Stimulated activated CD4-positive, alpha-beta T cell treated with anti-CD3 and anti-CD28 coated beads, Interleukin-1b, Interleukin-23, amount 100 ng/mL, for 4 hours (primary cell): ENCODE measurements at regions not wholly inside any gene's neighbourhood (a gene's known extent, or its start where the extent isn't known, plus 50 kb on each side); places are given as distances from the start of the nearest gene placed in this dataset.

Experiments
- DNase-seq, 2 donors: peaks; one replicate each; pipeline ENCODE4 v3.0.0-alpha.2; 2020; ENCODE audit warnings: low read depth in 2 of 2

- DNase-seq: no peak
These were observed 243.8 kb downstream of the MATN1 start for GRCh38 chr1:30479575-30479974.

DNA sequence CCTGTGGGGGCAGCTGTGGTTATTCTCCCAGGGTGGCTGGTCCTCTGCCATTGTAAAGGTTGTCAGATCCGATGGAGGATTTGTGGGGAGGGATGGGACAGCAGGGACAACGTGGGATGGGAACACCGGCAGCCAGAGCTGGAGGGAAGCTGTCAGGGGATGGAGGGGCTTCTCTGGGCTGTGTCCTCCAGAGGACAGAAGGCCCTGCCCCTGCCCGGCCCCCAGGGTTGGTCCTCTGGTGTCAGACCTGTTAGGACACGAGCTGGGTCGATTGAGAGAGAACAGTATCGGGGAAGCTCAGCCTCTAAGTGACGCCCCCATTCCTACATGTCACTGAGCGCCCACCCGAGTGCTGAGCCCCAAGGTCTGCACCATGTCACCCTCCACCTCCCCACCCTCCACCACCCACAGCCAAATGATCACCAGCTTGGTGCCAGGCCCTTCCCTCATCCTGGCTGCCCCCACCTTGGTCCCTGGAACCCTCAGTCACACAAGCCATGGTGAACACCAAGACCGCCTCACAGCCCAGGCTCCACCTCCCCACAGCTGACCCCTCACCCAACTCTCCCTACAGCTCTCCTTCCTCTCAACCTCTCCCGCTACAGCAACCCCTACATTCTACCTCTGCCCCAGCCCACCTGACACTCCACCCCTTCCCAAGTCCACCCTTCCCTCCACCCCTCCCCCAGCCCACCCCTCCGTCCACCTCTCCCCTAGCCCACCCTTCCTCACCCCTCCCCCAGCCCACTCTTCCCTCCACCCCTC lies 244.4 kb downstream of the MATN1 start:
- no peak for DNase-seq

- no peak for DNase-seq
These were observed 245.1 kb downstream of the MATN1 start for GRCh38 chr1:30478283-30478682.

GRCh38 chr1:30477588-30477987 lies 245.8 kb downstream of the MATN1 start:
- no peak for DNase-seq

GRCh38 chr1:30476911-30477459 lies 246.4 kb downstream of the MATN1 start:
- DNase-seq: no peak

DNA sequence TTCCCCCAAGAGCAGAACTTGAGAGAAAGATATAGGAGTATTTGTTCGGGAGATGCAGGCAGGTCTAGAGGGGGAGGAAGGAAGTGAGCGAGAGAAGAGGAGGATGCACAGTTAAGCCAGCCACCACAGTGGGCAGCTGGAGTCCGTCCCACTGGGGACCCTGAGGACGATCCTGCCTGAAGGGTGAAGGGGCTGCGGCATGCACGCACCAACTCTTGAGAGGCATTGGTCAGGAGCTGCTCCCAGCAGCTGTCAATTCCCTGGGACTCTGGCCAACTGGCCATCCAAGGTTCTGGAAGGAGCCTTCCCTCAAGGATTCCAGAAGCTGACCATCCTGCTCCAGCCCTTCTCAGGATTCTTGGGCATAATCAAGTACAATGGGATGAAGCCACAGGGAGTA lies 246.9 kb downstream of the MATN1 start:
- no peak for DNase-seq

DNA sequence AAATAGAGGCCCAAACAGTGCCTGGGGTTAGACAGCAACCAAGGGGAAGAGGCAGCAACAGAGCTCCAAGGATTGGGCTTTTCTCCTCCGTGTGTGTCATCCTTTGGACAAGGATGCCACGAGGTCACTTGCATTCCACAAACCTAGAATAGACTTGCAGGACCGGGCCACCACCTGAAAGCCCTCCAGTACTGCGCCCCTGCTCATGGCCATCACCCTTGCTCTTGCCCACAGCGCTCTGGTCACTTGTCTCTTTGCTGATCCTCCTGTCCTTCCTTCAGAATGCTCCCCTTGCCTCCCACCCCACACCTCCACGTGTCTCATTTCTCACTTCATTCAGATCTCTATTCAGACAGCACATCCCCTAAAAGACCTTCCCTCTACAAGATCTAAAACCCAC lies 247.4 kb downstream of the MATN1 start:
- no peak for DNase-seq

DNA sequence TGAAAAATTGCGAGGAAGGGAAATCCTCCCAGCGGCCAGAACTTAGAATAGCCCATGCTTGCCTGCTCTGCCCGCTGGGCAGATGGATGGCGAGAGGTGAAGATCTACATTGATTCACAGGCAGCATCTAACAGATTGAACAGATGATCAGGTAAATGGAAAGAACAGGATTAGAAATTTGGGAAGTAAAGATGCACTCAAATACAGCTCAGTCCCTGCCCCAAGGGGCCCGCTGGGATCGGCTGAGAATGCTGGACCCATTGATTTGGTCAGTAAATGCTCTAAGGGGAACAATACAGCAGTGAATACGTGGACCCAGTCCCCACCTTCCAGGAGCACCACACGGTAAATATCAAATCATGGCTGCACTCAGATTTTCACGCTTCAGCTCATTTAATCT lies 248.2 kb downstream of the MATN1 start:
- no peak for DNase-seq

DNA sequence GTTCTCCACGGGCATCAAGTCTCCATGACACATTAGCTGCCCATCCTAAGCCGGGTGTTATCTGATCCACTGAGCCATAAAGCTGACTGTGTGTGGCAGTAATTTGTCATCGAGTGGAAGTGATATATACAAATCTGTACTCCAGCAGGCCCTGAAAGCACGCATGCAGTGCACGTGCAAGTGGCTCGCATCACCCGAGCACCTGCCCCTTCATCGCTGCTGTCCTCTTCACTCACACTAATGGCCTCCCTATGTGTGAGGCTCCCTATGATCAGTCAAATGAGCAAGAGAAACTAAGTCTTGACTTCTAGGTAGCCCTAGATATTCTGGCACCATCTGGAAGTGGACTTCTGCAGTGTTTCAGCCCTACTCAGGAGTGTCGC lies 248.6 kb downstream of the MATN1 start:
- no peak for DNase-seq

DNA sequence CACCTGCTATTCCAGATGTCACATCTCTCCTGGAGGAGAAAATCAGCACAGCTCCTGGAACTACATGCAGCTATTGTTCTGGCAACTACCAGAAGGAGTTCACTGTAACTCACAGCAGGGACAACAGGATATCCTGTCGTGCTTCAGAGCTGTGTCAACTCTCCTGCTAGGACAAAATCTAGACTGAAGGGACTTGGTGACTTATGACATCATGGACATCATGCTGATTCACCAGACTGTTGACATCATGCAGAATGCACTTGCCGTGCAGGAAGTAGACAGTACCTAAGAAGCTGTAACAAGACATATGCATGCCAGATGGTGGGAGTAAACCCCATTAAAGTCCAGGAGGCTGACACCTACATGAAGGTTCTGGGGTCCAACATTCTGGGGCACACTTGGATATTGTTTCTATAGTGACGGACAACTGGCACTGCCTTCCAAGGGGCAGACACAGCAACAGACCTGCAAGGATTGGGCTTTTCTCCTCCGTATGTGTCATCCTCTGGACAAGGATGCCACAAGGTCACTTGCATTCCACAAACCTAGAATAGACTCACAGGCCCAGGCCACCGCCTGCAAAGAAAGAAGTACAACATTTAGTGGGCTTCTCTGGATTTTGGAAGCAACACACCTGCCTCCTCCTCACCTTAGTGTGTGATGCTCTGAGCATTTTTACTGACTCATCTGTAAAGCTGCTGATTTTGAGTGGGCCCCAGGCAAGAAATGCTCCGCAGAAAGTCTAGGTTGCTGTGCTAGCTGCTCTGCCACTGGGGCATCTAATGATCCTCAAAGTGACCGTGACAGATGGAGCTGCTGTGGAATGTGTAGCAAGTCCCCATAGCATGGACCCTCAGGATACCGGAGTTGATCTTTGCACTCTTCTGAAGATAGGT lies 249.2 kb downstream of the MATN1 start:
- no peak for DNase-seq

- no peak for DNase-seq
These were observed 250.9 kb downstream of the MATN1 start for GRCh38 chr1:30472526-30472925.

- DNase-seq: no peak
These were observed 251.4 kb downstream of the MATN1 start for GRCh38 chr1:30472009-30472408.

DNA sequence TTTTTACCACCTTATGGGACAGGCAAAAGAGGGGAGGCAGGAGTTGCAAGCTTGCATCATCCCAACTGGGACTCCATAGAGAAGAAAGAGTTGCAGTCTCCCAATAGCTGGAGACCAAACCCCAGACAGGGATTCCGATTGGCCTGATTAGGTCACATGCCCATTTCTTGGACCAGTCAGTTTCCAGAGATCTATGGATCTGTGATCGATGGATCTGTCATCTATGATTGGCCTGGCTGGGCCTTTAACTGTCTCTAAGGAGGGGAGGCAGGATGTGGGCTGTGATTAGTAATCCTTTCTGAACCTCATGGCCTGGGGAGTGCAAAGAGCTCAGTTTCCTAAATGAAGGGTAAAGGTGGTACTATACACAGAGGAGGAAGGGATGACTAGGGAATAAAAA lies 252.1 kb downstream of the MATN1 start:
- no peak for DNase-seq

- DNase-seq: no peak
These were observed 254.0 kb downstream of the MATN1 start for GRCh38 chr1:30469426-30469825.

GRCh38 chr1:30467101-30467500 lies 256.3 kb downstream of the MATN1 start:
- no peak for DNase-seq

DNA sequence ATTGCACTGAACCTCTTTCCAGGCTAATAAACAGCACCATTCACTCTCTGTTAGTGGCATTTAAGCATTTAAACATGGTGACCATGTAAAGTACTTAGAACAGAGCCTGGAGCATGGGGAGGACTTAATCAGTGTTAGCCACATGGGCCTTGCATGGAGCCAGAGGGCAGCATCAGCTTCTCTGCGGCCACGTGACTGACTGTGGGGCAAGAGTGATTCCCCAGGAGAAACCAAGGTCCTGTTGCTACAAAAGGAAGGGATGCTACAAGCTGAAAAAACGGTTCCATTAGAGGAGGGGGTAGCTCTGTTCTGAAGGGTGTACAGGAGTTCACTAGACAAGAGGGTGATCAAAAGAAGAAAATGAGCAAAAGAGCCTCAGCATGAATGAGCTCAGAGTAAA lies 256.8 kb downstream of the MATN1 start:
- no peak for DNase-seq

DNA sequence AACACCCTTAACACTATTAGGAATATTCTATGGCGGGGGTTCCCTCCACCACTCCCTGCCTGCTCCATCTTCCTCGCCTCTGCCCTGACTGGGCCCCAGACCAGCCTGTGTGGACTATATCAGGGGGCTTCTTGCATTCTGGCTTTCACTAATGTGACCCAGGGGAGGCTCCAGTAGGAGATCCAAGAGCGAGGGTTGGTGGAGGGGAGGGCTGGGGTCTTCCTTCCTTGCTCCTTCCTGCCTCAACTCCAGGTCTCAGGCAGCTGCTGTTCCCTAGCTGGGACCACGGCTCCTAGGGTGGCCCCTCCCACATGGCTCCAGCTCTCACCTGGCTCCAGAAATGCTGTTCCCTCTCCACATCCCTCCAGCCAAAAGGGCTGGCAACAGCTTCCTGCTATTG lies 257.4 kb downstream of the MATN1 start:
- no peak for DNase-seq

DNA sequence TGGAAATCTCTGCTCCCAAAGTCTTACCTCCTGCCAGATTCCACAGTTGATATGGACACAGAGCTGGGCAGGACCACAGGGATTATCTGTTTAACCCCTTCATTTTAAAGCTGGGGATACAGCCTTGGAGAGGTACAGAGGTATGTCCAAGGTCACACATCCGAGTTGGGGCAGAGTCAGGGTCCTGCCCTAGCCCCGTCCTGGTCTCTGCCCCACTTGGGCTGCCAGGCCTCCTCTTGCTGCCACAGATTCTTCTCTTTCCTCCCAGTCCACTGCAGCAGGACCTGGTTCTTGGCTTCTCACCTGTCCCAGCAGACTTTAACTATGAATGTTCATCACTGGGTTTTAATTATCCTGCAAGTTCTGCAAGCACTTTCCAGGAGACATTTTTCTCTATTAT lies 258.3 kb downstream of the MATN1 start:
- no peak for DNase-seq

DNA sequence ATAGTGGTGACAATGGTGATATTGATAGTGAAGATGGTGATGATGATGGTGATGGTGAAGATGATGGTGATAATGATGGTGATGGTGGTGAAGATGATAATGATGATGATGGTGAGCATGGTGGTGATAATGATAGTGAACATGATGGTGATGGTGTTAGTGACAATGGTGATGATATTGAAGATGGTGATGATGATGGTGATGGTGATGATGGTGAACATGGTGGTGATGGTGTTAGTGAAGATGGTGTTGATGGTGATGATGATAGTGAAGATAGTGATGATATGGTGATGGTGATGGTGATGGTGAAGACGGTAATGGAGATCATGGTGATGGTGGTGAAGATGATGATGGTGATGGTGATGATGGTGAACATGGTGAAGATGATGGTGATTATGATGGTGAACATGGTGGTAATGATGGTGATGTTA lies 259.2 kb downstream of the MATN1 start:
- no peak for DNase-seq

GRCh38 chr1:30462826-30463425 lies 260.5 kb downstream of the MATN1 start:
- DNase-seq: no peak

GRCh38 chr1:30462166-30462565 lies 261.2 kb downstream of the MATN1 start:
- no peak for DNase-seq

GRCh38 chr1:30461640-30462039 lies 261.7 kb downstream of the MATN1 start:
- DNase-seq: no peak
